GM23248 (cell line): ENCODE measurements at regions not wholly inside any gene's neighbourhood (a gene's known extent, or its start where the extent isn't known, plus 50 kb on each side); places are given as distances from the start of the nearest gene placed in this dataset.

Experiments used
- EZH2 ChIP-seq: fragments of 200-600 bp; sonication (generic); IDR thresholded peaks from 2 replicates; pipeline ENCODE4 v1.6.1; 2018; ENCODE audit warnings: antibody characterized with exemption, mild to moderate bottlenecking; ENCODE audit not compliant: insufficient read depth, poor library complexity, severe bottlenecking
- EZH2phosphoT487 ChIP-seq: fragments of 200-600 bp; sonication (generic); IDR thresholded peaks from 2 replicates; pipeline ENCODE4 v1.6.1; 2018; ENCODE audit warnings: antibody characterized with exemption, moderate library complexity, mild to moderate bottlenecking, low read depth; ENCODE audit not compliant: insufficient read depth

DNA sequence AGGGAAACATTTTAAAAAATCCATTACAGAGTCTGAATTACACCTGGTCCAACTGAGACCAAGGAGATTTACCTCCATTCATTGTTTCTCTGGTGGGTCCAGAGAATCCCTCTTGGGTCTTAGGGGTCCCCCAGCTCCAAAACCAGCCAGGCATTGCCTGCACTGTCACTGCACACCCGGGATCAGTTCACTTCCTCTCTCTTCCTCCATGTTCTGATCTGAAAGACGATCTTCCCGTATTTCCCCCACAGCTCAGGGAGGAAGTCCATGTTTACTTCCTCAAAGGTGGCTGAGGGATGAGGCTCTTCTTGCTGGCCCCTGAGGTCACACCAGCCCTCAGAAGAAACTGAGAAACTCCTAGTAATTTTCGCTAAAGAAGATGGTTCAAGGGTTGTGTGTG, 159.7 kb downstream of the BMP7 start:
- no peak for TF ChIP-seq EZH2phosphoT487
- no peak for TF ChIP-seq EZH2
